ENCODE measurements at regions not wholly inside any gene's neighbourhood (a gene's known extent, or its start where the extent isn't known, plus 50 kb on each side); places are given as distances from the start of the nearest gene placed in this dataset.

GRCh38 chr11:130792772-130793171 lies 123.5 kb downstream of the SNX19 start:
- no peak for DNase-seq (ENCODE audit: low read depth)

DNA sequence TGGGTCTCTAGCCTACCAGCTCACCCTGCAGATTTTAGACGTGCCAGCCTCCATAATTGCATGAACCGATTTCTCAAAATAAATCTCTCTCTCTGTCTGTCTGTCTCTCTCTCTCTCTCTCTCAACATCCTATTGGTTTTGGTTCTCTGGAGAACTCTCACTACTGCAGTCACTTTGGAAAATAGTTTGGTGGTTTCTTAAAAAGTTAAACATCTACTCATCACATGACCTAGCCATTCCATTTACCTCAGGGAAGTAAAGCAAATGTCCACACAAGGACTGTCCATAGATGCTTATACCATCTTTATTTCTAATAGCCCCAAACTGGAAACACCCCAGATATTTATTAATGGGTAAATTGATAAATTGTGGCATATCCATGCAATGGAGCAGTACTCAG lies 119.5 kb downstream of the SNX19 start:
- no peak for DNase-seq (ENCODE audit: low read depth)

DNA sequence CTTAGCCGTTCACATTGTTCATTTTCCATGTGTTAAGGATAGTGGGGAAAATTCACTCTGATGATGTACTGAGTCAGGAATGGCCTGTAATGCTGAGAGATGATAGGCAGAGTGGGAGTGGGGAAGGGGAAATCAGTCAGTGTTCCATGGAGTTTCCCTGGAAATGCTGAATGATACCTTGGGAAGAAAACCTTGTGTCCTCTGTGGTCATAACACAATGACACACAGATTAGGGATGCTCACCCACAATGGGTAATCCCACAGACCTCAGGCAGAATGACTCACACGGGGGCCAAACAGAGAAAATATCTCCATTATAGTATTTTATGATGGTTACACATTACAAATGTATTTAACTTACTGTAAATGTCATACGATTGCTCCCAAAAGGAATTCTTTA lies 118.0 kb downstream of the SNX19 start:
- DNase-seq (ENCODE audit: low read depth): peak; percentile 96

GRCh38 chr11:130798801-130799200 lies 117.5 kb downstream of the SNX19 start:
- DNase-seq (ENCODE audit: low read depth): peak; percentile 23

GRCh38 chr11:130801333-130802122 lies 114.8 kb downstream of the SNX19 start:
- no peak for DNase-seq (ENCODE audit: low read depth)

DNA sequence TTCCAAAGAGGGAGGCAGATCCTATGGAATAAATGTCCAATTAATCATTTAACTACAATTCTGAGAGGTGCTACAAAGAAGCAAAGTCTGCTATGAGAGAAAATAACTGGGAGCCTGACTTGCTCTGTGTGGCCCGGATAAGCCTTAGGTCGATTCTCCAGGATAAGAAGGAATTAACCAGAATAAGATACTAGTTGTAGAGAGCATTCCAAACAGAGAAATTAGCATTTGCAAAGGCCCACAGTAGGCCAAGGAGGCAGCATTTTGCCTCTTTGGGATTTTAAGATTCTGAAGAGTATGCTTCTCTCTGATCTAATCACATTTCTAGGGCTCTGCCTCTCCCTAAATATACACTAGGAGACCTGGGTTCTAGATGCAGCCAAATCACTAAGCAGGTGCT lies 113.7 kb downstream of the SNX19 start:
- no peak for DNase-seq (ENCODE audit: low read depth)

DNA sequence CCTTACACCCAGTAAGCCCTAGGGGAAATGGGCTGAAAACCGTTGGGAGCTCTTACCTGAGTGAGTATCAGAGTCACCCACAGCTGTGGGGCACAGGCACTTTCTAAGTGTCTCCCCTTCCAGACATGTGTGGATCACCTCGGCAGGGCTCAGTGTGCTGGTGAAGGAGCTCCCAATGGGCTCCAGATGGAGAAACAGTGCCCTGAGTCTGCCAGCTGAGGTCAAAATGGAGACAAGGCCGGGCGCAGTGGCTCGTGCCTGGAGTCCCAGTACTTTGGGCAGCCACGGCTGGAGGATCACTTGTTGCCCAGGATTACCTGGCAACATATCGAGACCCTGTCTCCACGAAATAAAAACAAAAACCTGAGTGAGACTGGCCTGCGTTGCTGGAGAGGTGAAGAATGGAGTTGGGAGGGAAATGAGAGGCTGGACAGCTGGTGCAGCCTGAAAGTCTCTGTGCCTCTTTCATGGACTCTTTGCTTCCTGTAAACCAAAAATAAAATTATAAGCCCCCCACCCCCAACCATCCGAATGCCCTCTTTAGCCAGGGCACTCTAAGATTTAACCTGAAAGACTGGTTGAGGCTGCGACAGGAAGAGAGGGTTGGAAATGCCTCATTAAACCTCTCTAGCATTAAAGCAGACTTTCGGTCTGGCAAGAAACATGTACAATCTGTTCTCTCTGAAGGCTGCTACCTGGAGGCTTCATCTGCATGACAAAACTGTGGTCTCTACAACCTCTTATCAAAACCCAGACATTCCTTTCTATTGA lies 111.8 kb downstream of the SNX19 start:
- DNase-seq (ENCODE audit: low read depth): no peak

DNA sequence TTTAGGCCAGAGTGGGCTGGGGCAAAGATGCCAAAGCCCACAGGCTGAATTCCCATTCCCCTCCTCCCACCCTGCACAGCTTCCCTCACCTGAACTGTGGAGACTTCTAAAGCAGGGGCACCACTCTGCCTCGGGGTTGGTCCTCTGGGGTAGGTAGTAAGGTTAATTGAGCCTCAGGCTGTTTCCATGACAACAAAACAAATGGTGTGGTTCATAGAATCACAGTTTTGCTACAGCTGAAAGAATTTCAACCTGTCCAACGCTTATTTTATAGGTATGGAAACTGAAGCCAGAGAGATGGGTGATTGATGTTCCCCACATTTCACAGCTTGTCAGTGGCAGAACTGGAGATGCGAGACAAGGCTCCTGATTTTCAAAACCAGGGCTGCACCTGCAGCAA lies 109.5 kb downstream of the SNX19 start:
- no peak for DNase-seq (ENCODE audit: low read depth)

GRCh38 chr11:130808541-130808940 lies 107.7 kb downstream of the SNX19 start:
- DNase-seq (ENCODE audit: low read depth): no peak

GRCh38 chr11:130813196-130813595 lies 103.1 kb downstream of the SNX19 start:
- DNase-seq (ENCODE audit: low read depth): no peak

DNA sequence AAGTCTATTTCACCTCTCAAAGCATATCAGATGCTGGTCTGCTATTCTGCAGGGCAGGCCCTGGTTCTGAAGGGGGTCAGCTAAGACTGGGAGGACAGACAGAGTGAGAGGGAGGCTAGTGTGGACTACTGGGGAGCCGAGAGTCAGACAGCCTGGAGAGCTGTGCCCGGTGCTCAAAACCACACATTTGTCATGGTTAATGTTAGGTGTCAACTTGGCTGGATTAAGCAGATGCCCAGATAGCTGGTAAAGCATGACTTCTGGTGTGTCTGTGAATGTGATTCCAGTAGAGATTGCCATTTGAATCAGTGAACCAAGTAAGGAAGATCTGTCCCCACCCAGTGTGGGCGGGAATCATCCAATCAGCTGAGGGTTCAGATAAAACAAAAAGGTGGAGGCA lies 102.6 kb downstream of the SNX19 start:
- DNase-seq (ENCODE audit: low read depth): no peak

DNA sequence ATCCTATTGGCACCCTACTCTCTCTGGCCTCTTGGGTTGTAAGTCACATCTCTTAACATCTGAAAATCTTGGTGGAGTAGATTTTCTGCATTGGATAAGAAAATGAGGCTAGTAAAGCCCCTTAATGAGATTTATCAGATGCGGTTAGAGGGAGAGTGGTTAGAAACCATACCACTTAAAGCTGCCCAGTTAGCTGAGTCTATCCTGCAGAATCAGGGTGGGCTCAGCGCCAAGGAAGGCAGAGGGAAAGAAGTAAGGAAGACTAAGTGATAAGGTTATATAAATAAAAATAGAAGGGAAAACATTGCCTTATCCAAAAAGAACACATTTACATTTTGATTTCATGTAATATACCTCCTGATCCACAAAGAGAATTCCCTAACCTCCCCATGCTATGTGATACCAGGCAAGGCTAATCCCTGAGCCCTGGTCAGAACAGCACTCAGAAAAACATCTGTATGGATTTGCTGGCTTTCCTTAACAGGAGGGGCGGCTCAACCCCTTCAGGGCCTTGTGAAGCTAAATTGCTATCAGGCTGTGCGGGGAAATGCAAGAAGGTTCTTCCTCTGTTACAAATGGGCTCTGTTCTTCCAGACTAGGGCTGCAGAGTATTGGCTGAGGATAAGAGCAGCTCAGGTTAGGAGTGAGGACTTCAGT lies 101.7 kb downstream of the SNX19 start:
- no peak for DNase-seq (ENCODE audit: low read depth)

DNA sequence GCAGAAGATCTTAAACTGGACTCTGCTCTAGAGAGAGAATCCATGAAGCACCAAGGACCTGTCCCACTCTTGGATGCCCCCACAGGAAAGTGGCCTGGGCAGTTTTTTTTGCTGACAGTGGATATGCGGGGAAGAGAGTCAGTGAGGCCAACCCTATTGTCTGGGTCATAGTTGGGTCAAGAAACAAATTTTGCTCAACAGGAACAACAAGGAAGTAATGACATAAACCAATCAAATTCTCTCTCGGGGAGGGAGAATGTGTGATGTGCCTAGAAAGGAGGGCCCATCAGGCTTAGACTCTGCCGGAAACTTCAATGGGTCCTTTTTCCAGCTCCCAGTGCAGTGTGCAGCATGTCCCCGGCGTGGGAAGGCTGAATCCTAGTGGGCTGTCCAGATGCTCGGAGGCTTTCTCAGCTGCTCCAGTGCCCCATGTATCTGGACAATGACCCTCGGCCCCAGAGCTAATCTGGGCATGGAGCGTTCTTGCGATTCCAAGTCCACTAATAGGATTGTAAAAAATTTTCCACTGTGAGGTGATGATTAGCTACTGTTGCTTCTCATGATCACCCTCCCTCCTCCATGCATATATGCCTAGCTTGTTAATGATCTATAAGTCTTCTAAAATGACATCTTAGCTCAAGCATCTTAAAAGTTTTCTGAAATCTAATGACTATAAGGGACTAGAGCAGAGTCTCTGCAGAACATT lies 101.0 kb downstream of the SNX19 start:
- DNase-seq (ENCODE audit: low read depth): no peak

DNA sequence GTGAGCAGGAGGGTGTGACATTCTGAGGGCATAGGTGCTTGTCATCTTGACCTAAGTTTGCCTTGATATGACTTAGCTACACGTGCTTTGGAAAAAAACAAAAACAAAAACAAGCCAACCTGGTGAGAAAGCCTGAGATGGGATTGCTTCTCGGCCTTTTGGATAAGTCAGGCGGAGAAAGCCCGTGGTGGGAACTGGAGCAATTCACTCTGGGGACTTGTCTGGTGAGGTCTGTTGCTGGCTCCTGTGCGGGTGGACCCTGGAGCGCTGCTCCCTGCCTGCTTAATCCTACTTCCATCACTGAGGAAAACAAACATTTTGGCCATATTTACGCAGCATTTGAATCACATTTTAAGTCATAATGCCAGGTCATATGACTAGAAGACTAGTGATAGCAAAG lies 100.3 kb downstream of the SNX19 start:
- no peak for DNase-seq (ENCODE audit: low read depth)

DNA sequence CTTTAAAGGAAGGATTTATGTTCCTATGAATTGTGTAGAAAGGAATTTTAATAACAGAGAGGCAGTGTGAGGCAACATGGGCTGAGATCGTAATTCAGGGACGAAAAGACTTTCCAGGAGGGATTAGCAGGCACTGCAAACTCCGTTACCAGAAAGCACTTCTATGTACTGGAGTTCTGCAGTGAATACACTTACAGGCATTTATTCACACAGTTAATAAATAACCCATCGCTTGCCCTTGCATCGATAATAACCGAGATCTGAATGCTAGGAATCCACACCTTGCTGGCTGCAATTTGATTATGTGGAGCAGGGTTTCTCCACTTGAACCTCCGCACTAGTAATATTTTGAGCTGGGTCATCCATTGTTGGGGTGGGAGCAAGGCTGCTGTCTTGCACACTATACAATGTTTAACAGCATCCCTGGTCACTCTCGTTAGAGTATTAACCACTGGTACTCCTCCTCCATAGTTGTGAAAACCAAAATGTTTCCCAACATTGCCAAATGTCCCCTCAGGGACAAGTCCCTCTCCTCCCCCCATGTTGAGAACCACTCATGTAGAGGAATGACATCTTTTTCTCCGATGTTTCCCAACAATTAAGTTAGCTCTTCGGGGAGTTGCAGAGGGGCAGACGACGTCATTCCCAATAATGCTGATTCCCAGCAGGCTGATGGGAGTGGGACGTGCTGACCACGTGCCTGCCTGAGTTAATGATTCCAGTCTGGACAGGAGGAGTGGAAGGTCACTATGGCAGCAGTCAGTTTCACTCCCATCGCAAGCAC lies 99.5 kb downstream of the SNX19 start:
- DNase-seq (ENCODE audit: low read depth): no peak

- DNase-seq (ENCODE audit: low read depth): no peak
Measured at GRCh38 chr11:130817330-130817944, 98.8 kb downstream of the SNX19 start.

DNA sequence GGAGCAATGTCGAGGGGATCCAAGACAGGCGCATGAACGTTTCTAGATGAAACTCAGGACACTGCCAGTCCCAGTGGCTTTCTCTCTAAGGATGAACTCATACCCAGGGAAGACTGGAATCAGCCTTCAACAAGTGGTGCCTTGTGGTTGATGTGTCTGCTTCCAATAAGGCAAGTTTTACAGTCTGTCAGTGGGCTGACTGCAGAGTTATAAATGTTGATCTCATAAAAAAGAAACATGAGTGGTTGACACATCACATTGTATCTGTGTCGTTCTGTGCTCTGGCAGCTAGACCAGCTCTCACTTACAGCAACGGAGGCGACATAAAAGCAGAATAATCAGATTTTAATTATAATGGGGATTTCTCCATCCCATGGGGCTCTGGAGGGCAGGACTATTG lies 96.7 kb downstream of the SNX19 start:
- DNase-seq (ENCODE audit: low read depth): no peak

Measured in HT1080 (cell line).